Calu3 (cell line): ENCODE measurements at regions not wholly inside any gene's neighbourhood (a gene's known extent, or its start where the extent isn't known, plus 50 kb on each side); places are given as distances from the start of the nearest gene placed in this dataset.

Experiments
- BruUV-seq: library from RNA; stranded (reverse); fragments of 400-500 nt; replicated peaks from 2 replicates; lab custom pipeline; 2021; lab: Mats Ljungman, UMichigan
- CTCF ChIA-PET: fragments of 300-600 bp; sonication (Branson Sonifier 250); formaldehyde crosslinking; loops from one replicate; lab custom pipeline; 2022; ENCODE audit warnings: antibody characterized with exemption; lab: Charles Lee
- DNase-seq: peaks from one replicate; pipeline ENCODE4 v3.0.0; 2022
- H3K27ac Mint-ChIP-seq: one replicate; pipeline ENCODE4 v1.8.0; 2022; ENCODE audit warnings: mixed read lengths; ENCODE audit not compliant: unreplicated experiment
- H3K27me3 Mint-ChIP-seq: one replicate; pipeline ENCODE4 v1.8.0; 2022; ENCODE audit warnings: mixed read lengths; ENCODE audit not compliant: unreplicated experiment
- H3K36me3 Mint-ChIP-seq: one replicate; pipeline ENCODE4 v1.8.0; 2022; ENCODE audit warnings: mild to moderate bottlenecking, moderate library complexity, mixed read lengths; ENCODE audit not compliant: insufficient read depth, unreplicated experiment
- H3K4me1 Mint-ChIP-seq: one replicate; pipeline ENCODE4 v1.8.0; 2022; ENCODE audit warnings: mild to moderate bottlenecking, low read depth, mixed read lengths; ENCODE audit not compliant: unreplicated experiment
- H3K4me3 Mint-ChIP-seq: one replicate; pipeline ENCODE4 v1.8.0; 2022; ENCODE audit warnings: mild to moderate bottlenecking, low read depth, moderate library complexity, mixed read lengths; ENCODE audit not compliant: unreplicated experiment
- H3K9me3 Mint-ChIP-seq: one replicate; pipeline ENCODE4 v1.8.0; 2022; ENCODE audit warnings: low read depth, mixed read lengths; ENCODE audit not compliant: unreplicated experiment
- intact Hi-C: fragments of 100-400 bp; cut with micrococcal nuclease; formaldehyde crosslinking; loops from one replicate; pipeline ENCODE4 v1.10.0; 2022; ENCODE audit not compliant: unreplicated experiment
- TF ChIP-seq, protein P1 (sequence below): fragments of 200-600 bp; IDR thresholded peaks from one replicate; pipeline ENCODE4 v1.8.0; 2022; ENCODE audit warnings: antibody characterized with exemption; ENCODE audit not compliant: unreplicated experiment

DNA sequence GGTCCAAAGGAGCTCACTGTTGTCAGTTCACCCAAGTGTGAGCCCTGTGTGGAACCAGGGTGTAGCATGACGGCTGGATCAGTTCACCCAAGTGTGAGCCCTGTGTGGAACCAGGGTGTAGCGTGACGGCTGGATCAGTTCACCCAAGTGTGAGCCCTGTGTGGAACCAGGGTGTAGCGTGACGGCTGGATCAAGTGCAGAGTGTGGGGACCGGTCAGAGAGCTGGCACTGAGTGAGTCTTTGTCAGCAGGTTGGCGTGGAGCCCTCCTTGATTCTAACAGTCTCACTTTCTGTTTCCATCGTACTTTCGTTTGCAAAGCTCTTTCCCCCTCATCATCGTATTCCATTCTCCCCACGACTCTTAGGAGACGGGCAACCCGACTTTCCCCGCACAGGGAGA lies 57.9 kb upstream of the DLG1 start:
- Mint-ChIP-seq H3K4me3 (no peak overlapping the region), H3K4me1 (peaks cover 9% of the 10 kb centered on the region), H3K27ac (no peak overlapping the region), H3K9me3 (peaks cover 9% of the 10 kb centered on the region), H3K27me3 (peaks cover 16% of the 10 kb centered on the region), H3K36me3 (no peaks in the 10 kb centered on the region)
- TF ChIP-seq, protein P1, sequence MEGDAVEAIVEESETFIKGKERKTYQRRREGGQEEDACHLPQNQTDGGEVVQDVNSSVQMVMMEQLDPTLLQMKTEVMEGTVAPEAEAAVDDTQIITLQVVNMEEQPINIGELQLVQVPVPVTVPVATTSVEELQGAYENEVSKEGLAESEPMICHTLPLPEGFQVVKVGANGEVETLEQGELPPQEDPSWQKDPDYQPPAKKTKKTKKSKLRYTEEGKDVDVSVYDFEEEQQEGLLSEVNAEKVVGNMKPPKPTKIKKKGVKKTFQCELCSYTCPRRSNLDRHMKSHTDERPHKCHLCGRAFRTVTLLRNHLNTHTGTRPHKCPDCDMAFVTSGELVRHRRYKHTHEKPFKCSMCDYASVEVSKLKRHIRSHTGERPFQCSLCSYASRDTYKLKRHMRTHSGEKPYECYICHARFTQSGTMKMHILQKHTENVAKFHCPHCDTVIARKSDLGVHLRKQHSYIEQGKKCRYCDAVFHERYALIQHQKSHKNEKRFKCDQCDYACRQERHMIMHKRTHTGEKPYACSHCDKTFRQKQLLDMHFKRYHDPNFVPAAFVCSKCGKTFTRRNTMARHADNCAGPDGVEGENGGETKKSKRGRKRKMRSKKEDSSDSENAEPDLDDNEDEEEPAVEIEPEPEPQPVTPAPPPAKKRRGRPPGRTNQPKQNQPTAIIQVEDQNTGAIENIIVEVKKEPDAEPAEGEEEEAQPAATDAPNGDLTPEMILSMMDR: no peak
- no peak for DNase-seq
- intact Hi-C loops: no loop called here
- no TSS peak for BruUV-seq
- CTCF ChIA-PET: no interaction called here

DNA sequence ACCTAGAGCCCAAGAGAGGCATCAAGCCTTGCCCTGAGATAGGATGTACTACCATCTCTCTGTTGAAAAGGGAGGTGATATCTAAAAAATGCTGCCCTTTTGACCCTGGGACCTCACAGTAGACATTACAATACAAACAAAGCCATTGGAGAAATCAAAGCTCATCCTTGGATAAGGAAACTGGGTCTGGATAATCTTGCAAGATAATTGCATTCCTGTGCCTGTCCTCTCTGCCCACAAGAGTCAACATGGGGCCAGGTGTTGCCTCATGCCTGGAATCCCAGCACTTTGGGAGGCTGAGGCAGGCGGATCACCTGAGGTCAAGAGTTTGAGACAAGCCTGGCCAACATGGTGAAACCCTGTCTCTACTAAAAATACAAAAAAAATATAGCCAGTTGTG lies 57.3 kb upstream of the DLG1 start:
- Mint-ChIP-seq H3K4me1 (peaks cover 9% of the 10 kb centered on the region), H3K27me3 (peaks cover 16% of the 10 kb centered on the region), H3K27ac (no peak overlapping the region), H3K4me3 (no peak overlapping the region), H3K9me3 (peaks cover 6% of the 10 kb centered on the region), H3K36me3 (no peaks in the 10 kb centered on the region)
- CTCF ChIA-PET: no interaction called here
- BruUV-seq: no TSS peak
- intact Hi-C loops: no loop called here
- TF ChIP-seq, protein P1: no peak
- DNase-seq: no peak

DNA sequence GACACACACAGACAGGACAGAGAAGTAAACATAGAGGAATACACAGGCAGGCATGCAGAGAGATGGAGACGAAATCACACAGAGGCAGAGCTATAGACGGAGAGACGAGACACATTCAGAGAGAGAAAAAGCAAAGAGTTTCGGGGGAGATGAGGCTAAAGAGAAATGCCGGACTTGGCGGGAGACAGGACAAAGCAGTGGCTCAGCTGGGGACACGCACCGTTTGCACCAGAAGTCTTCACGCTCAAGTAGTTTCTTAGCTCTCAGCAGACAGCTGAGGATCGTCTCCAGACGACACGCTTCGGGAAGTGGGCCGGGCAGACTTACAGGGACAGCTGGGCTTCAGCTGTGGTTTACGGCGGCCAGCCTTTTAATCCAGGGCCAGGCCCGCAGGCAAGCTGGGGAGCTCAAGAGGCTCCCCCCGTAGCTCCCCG lies 56.2 kb upstream of the DLG1 start:
- H3K27me3 Mint-ChIP-seq: peaks cover 16% of the 10 kb centered on the region
- no peaks in the 10 kb centered on the region for H3K36me3 Mint-ChIP-seq
- intact Hi-C loops: no loop called here
- H3K4me3 Mint-ChIP-seq: no peak overlapping the region
- peaks cover 6% of the 10 kb centered on the region for H3K9me3 Mint-ChIP-seq
- no TSS peak for BruUV-seq
- CTCF ChIA-PET: interaction anchor here (1.4 kb wide), 1 partner anchor 18 kb away, joined by 3 read pairs; no protein-coding TSS in a partner anchor
- no peak for DNase-seq
- peaks cover 9% of the 10 kb centered on the region for H3K4me1 Mint-ChIP-seq
- H3K27ac Mint-ChIP-seq: no peak overlapping the region
- TF ChIP-seq, protein P1: no peak

DNA sequence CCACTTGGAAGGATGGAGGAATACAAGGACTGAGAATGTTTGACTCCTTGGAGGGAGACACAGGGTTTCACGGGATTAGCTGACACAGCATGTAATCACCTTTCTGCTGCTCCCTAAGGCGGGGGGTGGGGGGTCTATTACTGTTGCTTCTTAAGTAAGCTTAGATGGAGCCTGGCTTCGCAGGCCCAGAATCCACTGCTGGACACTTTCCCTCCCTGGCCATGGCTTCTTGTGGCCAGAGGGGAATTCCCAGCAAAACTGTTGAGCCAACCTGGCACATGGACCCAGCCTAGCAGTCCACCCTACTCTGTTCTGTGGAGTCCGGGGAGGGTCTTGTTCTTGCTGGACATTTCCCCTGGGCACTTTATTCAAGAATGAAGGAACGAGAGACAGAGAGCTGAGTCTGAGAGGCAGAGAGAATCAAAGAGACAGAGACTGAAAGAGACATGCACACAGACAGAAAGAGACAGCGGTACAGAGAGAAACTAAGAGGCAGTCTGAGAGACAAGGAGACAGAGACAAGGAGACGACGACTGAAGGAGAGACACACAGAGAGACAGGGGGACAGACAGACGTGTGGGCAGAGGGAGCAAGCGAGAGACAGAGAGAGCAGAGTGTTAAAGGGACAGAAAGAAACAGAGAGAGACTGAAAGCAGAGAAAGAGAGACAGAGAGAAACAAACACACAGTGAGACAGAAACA lies 55.6 kb upstream of the DLG1 start:
- no peak for DNase-seq
- BruUV-seq: no TSS peak
- H3K4me1 Mint-ChIP-seq: peaks cover 9% of the 10 kb centered on the region
- no peaks in the 10 kb centered on the region for H3K36me3 Mint-ChIP-seq
- TF ChIP-seq, protein P1: no peak
- CTCF ChIA-PET: interaction anchor here (1.4 kb wide), 1 partner anchor 18 kb away, joined by 3 read pairs; no protein-coding TSS in a partner anchor
- H3K4me3 Mint-ChIP-seq: no peak overlapping the region
- no peak overlapping the region for H3K27ac Mint-ChIP-seq
- H3K9me3 Mint-ChIP-seq: peaks cover 2% of the 10 kb centered on the region
- H3K27me3 Mint-ChIP-seq: peaks cover 16% of the 10 kb centered on the region
- intact Hi-C loops: no loop called here
